Suprapubic skin (tissue), 4 donors: ENCODE measurements at regions not wholly inside any gene's neighbourhood (a gene's known extent, or its start where the extent isn't known, plus 50 kb on each side); places are given as distances from the start of the nearest gene placed in this dataset.
"Not testable (repeated sequence)": the region's sequence is repeated elsewhere in the genome, so short reads cannot be mapped to it uniquely, and the experiment has no call there.

ENCODE experiments used
- DNase-seq, 2 donors: peaks; one replicate each; pipeline ENCODE4 v3.0.0-alpha.2; 2019; ENCODE audit warnings: low spot score in 2 of 2
- H3K27ac ChIP-seq: fragments of 200-600 bp; sonication (generic); one replicate; pipeline ENCODE4 v1.5.1; 2019
- H3K27me3 ChIP-seq: fragments of 200-600 bp; sonication (generic); one replicate; pipeline ENCODE4 v1.5.1; 2019
- H3K36me3 ChIP-seq: fragments of 200-600 bp; sonication (generic); one replicate; pipeline ENCODE4 v1.5.1; 2019
- H3K4me1 ChIP-seq: fragments of 200-600 bp; sonication (generic); one replicate; pipeline ENCODE4 v1.5.1; 2019
- H3K4me3 ChIP-seq: fragments of 200-600 bp; sonication (generic); one replicate; pipeline ENCODE4 v1.5.1; 2019; ENCODE audit warnings: mild to moderate bottlenecking
- H3K9me3 ChIP-seq: fragments of 200-600 bp; sonication (generic); one replicate; pipeline ENCODE4 v1.5.1; 2019
- whole genome bisulfite sequencing: methylation state at CpG from one replicate; pipeline ENCODE4 v1.1.5; 2018; 5-methylcytosine and 5-hydroxymethylcytosine counted together

- H3K4me1 ChIP-seq, H3K4me3 ChIP-seq, H3K27ac ChIP-seq, H3K36me3 ChIP-seq, H3K9me3 ChIP-seq, DNase-seq, H3K27me3 ChIP-seq: not testable (repeated sequence)
- 87% methylated on average over 7 of the region's 8 CpGs for WGBS
Measured at GRCh38 chr4:118442115-118442837, 89.5 kb upstream of the PRSS12 start.

GRCh38 chr4:118447397-118447796, 94.6 kb upstream of the PRSS12 start:
- H3K4me1 ChIP-seq, H3K4me3 ChIP-seq, H3K9me3 ChIP-seq, DNase-seq, H3K36me3 ChIP-seq, H3K27ac ChIP-seq, H3K27me3 ChIP-seq: not testable (repeated sequence)
- 87% methylated on average over 2 of the region's 3 CpGs for WGBS

- H3K4me1 ChIP-seq, H3K27me3 ChIP-seq, H3K9me3 ChIP-seq, H3K36me3 ChIP-seq, H3K4me3 ChIP-seq, H3K27ac ChIP-seq, DNase-seq: not testable (repeated sequence)
- 36% methylated on average over 1 of the region's 1 CpG for WGBS
Measured at GRCh38 chr4:118454857-118455256, 102.1 kb upstream of the PRSS12 start.

GRCh38 chr4:118461435-118461834, 108.6 kb upstream of the PRSS12 start:
- 99% methylated on average over 5 of the region's 5 CpGs for WGBS

GRCh38 chr4:118465831-118466230, 113.0 kb upstream of the PRSS12 start:
- not testable (repeated sequence) for H3K4me3 ChIP-seq, H3K9me3 ChIP-seq, H3K36me3 ChIP-seq, H3K27me3 ChIP-seq, H3K4me1 ChIP-seq, DNase-seq, H3K27ac ChIP-seq
- WGBS: 36% methylated on average over 2 of the region's 2 CpGs

More at GRCh38 chr4:118461435-118461834, 108.6 kb upstream of the PRSS12 start:
- H3K36me3 ChIP-seq, H3K4me1 ChIP-seq, H3K4me3 ChIP-seq, DNase-seq, H3K27me3 ChIP-seq, H3K27ac ChIP-seq, H3K9me3 ChIP-seq: not testable (repeated sequence)

- H3K27me3 ChIP-seq, H3K9me3 ChIP-seq, DNase-seq, H3K27ac ChIP-seq, H3K36me3 ChIP-seq, H3K4me1 ChIP-seq, H3K4me3 ChIP-seq: not testable (repeated sequence)
- WGBS: 80% methylated on average over 3 of the region's 3 CpGs
Measured at GRCh38 chr4:118474001-118474626, 121.3 kb upstream of the PRSS12 start.

GRCh38 chr4:118474771-118475170, 122.0 kb upstream of the PRSS12 start:
- H3K27me3 ChIP-seq, H3K4me1 ChIP-seq, H3K9me3 ChIP-seq, H3K36me3 ChIP-seq, H3K27ac ChIP-seq, H3K4me3 ChIP-seq, DNase-seq: not testable (repeated sequence)

GRCh38 chr4:118475901-118476300, 123.1 kb upstream of the PRSS12 start:
- not testable (repeated sequence) for H3K9me3 ChIP-seq, H3K36me3 ChIP-seq, H3K4me3 ChIP-seq, H3K27ac ChIP-seq, H3K4me1 ChIP-seq, H3K27me3 ChIP-seq, DNase-seq
- 83% methylated on average over 3 of the region's 3 CpGs for WGBS

GRCh38 chr4:118477826-118478225, 125.0 kb upstream of the PRSS12 start:
- H3K4me3 ChIP-seq, H3K36me3 ChIP-seq, H3K27ac ChIP-seq, H3K27me3 ChIP-seq, DNase-seq, H3K9me3 ChIP-seq, H3K4me1 ChIP-seq: not testable (repeated sequence)

GRCh38 chr4:118485801-118486314, 133.1 kb upstream of the PRSS12 start:
- not testable (repeated sequence) for H3K36me3 ChIP-seq, H3K9me3 ChIP-seq, H3K27ac ChIP-seq, H3K4me3 ChIP-seq, H3K4me1 ChIP-seq, DNase-seq, H3K27me3 ChIP-seq
- WGBS: 52% methylated on average over 3 of the region's 3 CpGs

GRCh38 chr4:118492963-118493362, 140.2 kb upstream of the PRSS12 start:
- not testable (repeated sequence) for DNase-seq, H3K9me3 ChIP-seq, H3K4me3 ChIP-seq, H3K4me1 ChIP-seq, H3K36me3 ChIP-seq, H3K27ac ChIP-seq, H3K27me3 ChIP-seq
- WGBS: 84% methylated on average over 4 of the region's 4 CpGs

- H3K27ac ChIP-seq, H3K4me3 ChIP-seq, H3K4me1 ChIP-seq, DNase-seq, H3K9me3 ChIP-seq, H3K27me3 ChIP-seq, H3K36me3 ChIP-seq: not testable (repeated sequence)
- WGBS: 90% methylated on average over 6 of the region's 6 CpGs
Measured at GRCh38 chr4:118494437-118494836, 141.6 kb upstream of the PRSS12 start.

GRCh38 chr4:118502967-118503366, 150.2 kb upstream of the PRSS12 start:
- H3K4me3 ChIP-seq, H3K9me3 ChIP-seq, H3K36me3 ChIP-seq, H3K27me3 ChIP-seq, H3K4me1 ChIP-seq, H3K27ac ChIP-seq, DNase-seq: not testable (repeated sequence)
- WGBS: 86% methylated on average over 5 of the region's 5 CpGs

GRCh38 chr4:118504927-118505326, 152.1 kb upstream of the PRSS12 start:
- DNase-seq, H3K4me3 ChIP-seq, H3K4me1 ChIP-seq, H3K27ac ChIP-seq, H3K27me3 ChIP-seq, H3K9me3 ChIP-seq, H3K36me3 ChIP-seq: not testable (repeated sequence)

GRCh38 chr4:118505491-118505890, 152.7 kb upstream of the PRSS12 start:
- not testable (repeated sequence) for H3K4me3 ChIP-seq, H3K27ac ChIP-seq, H3K4me1 ChIP-seq, H3K9me3 ChIP-seq, DNase-seq, H3K36me3 ChIP-seq, H3K27me3 ChIP-seq
- 81% methylated on average over 2 of the region's 3 CpGs for WGBS
